ENCODE measurements at regions not wholly inside any gene's neighbourhood (a gene's known extent, or its start where the extent isn't known, plus 50 kb on each side); places are given as distances from the start of the nearest gene placed in this dataset.

- TF ChIP-seq POLR2A (IDR thresholded peaks at IDR 0.05) (no peak), CTCF (IDR thresholded peaks at IDR 0.05) (no peak)
Measured at GRCh38 chr14:22291406-22291805, 297.6 kb downstream of the DAD1 start.
